Smooth muscle cell (in vitro differentiated cells): ENCODE measurements at regions not wholly inside any gene's neighbourhood (a gene's known extent, or its start where the extent isn't known, plus 50 kb on each side); places are given as distances from the start of the nearest gene placed in this dataset.
A peak's percentile ranks its signal among the peaks of the same experiment; 100 is the strongest.

ENCODE experiments used
- DNase-seq: peaks from one replicate; lab custom pipeline; 2025; ENCODE audit not compliant: unreplicated experiment; lab: John Stamatoyannopoulos, UW
- H2AFZ ChIP-seq: fragments of 200-600 bp; sonication (generic); 2 replicates; pipeline ENCODE4 v1.6.0; 2016; ENCODE audit warnings: antibody characterized with exemption, low read depth, mild to moderate bottlenecking
- H3F3A ChIP-seq: fragments of 200-600 bp; sonication (generic); 2 replicates; pipeline ENCODE4 v1.6.0; 2017; ENCODE audit warnings: antibody characterized with exemption, low read depth
- H3K27ac ChIP-seq: fragments of 200-600 bp; sonication (generic); 2 replicates; pipeline ENCODE4 v1.5.1; 2016; ENCODE audit warnings: low read depth, mild to moderate bottlenecking
- H3K27me3 ChIP-seq: fragments of 200-600 bp; sonication (generic); 2 replicates; pipeline ENCODE4 v1.6.1; 2016; ENCODE audit warnings: low read depth, mild to moderate bottlenecking
- H3K36me3 ChIP-seq: fragments of 200-600 bp; sonication (generic); 2 replicates; pipeline ENCODE4 v1.5.1; 2016; ENCODE audit warnings: low read depth
- H3K4me1 ChIP-seq: fragments of 200-600 bp; sonication (generic); 2 replicates; pipeline ENCODE4 v1.5.1; 2016; ENCODE audit warnings: low read depth
- H3K4me2 ChIP-seq: fragments of 200-600 bp; sonication (generic); 2 replicates; pipeline ENCODE4 v1.6.0; 2016; ENCODE audit warnings: mild to moderate bottlenecking
- H3K4me3 ChIP-seq: fragments of 200-600 bp; sonication (generic); 2 replicates; pipeline ENCODE4 v1.5.1; 2016; ENCODE audit warnings: mild to moderate bottlenecking
- H3K79me2 ChIP-seq: fragments of 200-600 bp; sonication (generic); 2 replicates; pipeline ENCODE4 v1.6.0; 2016; ENCODE audit warnings: low read depth, mild to moderate bottlenecking
- H3K9ac ChIP-seq: fragments of 200-600 bp; sonication (generic); 2 replicates; pipeline ENCODE4 v1.6.0; 2016; ENCODE audit warnings: low read depth
- H3K9me3 ChIP-seq: fragments of 200-600 bp; sonication (generic); replicated peaks from 2 replicates; pipeline ENCODE4 v1.5.1; 2016; ENCODE audit warnings: low read depth
- H4K20me1 ChIP-seq: fragments of 200-600 bp; sonication (generic); 2 replicates; pipeline ENCODE4 v1.6.0; 2016; ENCODE audit warnings: low read depth
- WGBS: methylation state at CpG from one replicate; pipeline ENCODE4 v1.1.7; 2016; ENCODE audit warnings: low lambda C conversion rate; 5-methylcytosine and 5-hydroxymethylcytosine counted together
- TF ChIP-seq, protein P1 (sequence below): fragments of 200-600 bp; sonication (generic); IDR thresholded peaks from 2 replicates; pipeline ENCODE4 v1.5.1; 2017; ENCODE audit warnings: borderline replicate concordance, mild to moderate bottlenecking, antibody characterized with exemption; ENCODE audit not compliant: insufficient read depth, poor library complexity, severe bottlenecking

DNA sequence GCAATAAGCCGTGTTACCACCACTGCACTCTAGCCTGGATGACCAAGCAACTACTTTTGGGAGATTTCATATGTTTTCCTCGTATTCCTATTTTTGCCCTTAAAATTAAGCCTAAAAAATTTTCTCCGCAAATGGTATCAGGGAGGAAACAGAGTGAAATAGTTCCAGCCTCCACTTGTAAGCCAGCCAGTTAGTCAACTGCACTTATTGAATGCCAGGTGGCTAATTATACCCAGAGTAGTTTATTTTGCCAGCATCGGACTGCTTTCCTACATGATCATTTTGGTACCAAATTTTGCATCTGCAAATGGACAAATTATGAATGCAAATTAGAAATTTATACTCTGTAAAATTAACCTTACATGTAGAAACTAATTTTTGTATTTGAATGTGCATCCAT lies 90.2 kb upstream of the ARHGAP28 start:
- DNase-seq = no peak
- H3K9me3 ChIP-seq = no peaks in the 10 kb centered on the region
- H3K27ac ChIP-seq = no peak overlapping the region
- H2AFZ ChIP-seq = no peak overlapping the region
- no peak overlapping the region for H3K4me2 ChIP-seq
- H3K27me3 ChIP-seq = no peaks in the 10 kb centered on the region
- no peaks in the 10 kb centered on the region for H3K4me1 ChIP-seq
- 97% methylated on average over 4 of the region's 4 CpGs for WGBS
- no peaks in the 10 kb centered on the region for H4K20me1 ChIP-seq
- no peak overlapping the region for H3K4me3 ChIP-seq
- TF ChIP-seq, protein P1, sequence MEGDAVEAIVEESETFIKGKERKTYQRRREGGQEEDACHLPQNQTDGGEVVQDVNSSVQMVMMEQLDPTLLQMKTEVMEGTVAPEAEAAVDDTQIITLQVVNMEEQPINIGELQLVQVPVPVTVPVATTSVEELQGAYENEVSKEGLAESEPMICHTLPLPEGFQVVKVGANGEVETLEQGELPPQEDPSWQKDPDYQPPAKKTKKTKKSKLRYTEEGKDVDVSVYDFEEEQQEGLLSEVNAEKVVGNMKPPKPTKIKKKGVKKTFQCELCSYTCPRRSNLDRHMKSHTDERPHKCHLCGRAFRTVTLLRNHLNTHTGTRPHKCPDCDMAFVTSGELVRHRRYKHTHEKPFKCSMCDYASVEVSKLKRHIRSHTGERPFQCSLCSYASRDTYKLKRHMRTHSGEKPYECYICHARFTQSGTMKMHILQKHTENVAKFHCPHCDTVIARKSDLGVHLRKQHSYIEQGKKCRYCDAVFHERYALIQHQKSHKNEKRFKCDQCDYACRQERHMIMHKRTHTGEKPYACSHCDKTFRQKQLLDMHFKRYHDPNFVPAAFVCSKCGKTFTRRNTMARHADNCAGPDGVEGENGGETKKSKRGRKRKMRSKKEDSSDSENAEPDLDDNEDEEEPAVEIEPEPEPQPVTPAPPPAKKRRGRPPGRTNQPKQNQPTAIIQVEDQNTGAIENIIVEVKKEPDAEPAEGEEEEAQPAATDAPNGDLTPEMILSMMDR = no peak
- H3F3A ChIP-seq = no peaks in the 10 kb centered on the region
- H3K79me2 ChIP-seq = no peaks in the 10 kb centered on the region
- no peaks in the 10 kb centered on the region for H3K36me3 ChIP-seq
- no peak overlapping the region for H3K9ac ChIP-seq

DNA sequence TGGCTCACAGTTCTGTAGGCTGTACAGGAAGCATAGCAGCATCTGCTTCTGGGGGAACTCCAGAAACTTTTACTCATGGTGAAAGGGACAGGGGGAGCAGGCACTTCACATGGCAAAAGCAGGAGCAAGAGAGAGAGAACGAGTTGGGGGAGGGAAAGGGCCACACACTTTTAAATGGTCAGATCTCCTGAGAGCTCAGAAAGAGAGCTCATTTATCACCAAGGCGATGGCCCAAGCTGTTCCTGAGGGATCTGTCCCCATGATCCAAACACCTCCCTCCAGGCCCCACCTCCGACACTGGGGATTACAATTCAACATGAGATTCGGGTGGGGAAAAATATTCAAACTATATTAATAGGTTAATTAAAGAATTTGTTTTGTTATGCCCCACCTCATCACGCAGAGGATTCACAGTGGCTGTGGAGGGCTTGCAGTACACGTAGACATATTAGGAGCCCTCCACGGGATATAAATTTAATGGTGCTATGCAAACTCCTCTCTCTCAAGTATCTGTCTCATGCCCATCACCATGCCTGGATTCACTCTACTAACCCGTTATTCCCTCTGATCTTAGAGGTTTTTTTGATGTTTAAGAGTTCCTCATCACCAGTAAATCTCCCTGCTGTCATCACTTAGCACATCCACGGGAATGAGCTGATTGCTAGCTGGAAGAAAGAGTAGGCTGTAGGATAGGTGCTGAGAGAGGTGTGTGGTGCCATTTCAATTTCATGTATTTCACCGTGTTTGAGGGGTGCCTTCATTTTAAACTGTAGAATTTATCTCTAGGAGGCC lies 84.5 kb upstream of the ARHGAP28 start:
- H3K27ac ChIP-seq = no peak overlapping the region
- no peaks in the 10 kb centered on the region for H3K27me3 ChIP-seq
- no peak overlapping the region for H3K4me3 ChIP-seq
- no peak for DNase-seq
- no peak overlapping the region for H3K9ac ChIP-seq
- H3K4me1 ChIP-seq = peaks cover 14% of the 10 kb centered on the region
- H3K9me3 ChIP-seq = no peaks in the 10 kb centered on the region
- H4K20me1 ChIP-seq = no peaks in the 10 kb centered on the region
- no peak overlapping the region for H3K4me2 ChIP-seq
- no peak overlapping the region for H2AFZ ChIP-seq
- 44% methylated on average over 10 of the region's 10 CpGs for WGBS
- H3K79me2 ChIP-seq = no peaks in the 10 kb centered on the region
- no peaks in the 10 kb centered on the region for H3F3A ChIP-seq
- TF ChIP-seq, protein P1 = no peak
- H3K36me3 ChIP-seq = no peaks in the 10 kb centered on the region

DNA sequence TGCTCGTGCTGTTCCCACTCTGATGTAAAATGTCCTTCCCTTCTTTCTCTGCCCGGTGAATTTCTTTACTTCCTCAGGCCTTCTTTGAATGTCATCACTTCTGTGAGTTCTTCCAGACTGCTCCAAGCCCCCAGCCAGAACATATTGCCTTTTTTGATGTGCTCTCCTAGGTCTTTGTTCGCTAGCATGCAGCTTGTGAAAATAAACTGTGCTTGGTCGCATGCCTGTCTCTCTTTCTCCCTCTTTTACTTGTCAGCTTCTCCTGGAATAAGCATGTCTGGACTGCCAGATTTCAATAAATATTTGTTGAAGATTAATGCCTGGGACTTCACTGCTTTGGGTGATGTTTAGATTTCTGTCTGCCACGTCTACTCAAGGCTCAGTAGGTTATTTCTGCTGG lies 82.7 kb upstream of the ARHGAP28 start:
- H3K9ac ChIP-seq = no peak overlapping the region
- H3K36me3 ChIP-seq = no peaks in the 10 kb centered on the region
- peak overlapping the region; percentile 91 for H2AFZ ChIP-seq
- TF ChIP-seq, protein P1 = no peak
- WGBS = 10% methylated on average over 5 of the region's 5 CpGs
- H3K4me3 ChIP-seq = no peak overlapping the region
- no peaks in the 10 kb centered on the region for H4K20me1 ChIP-seq
- H3K27ac ChIP-seq = peak overlapping the region; percentile 20
- peak overlapping the region; percentile 52 for H3K4me2 ChIP-seq
- no peak for DNase-seq
- no peaks in the 10 kb centered on the region for H3K79me2 ChIP-seq
- no peaks in the 10 kb centered on the region for H3K9me3 ChIP-seq
- no peaks in the 10 kb centered on the region for H3F3A ChIP-seq
- no peaks in the 10 kb centered on the region for H3K27me3 ChIP-seq
- peaks cover 14% of the 10 kb centered on the region for H3K4me1 ChIP-seq

DNA sequence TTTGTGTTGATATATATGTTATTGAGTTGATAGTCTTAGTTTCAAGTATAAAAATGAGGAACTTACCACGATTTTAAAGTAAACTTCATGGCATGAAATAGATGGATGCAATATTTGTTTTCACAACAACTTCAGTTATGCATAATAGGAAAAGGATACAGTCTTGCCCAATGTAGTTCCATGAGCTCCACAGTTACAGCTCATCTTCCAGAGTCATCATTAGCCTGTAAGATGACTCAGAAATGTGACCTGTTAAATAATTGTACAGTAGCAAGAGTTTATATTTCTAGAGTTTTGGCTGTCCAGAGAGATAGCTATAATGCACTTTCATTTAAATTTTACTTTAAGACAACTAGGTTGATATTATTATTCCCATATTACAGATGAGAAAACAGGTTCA lies 80.9 kb upstream of the ARHGAP28 start:
- Histone ChIP-seq H3K9ac (no peak overlapping the region), H3K27me3 (no peaks in the 10 kb centered on the region), H3K4me2 (no peak overlapping the region), H3K27ac (no peak overlapping the region), H3F3A (no peaks in the 10 kb centered on the region), H3K79me2 (no peaks in the 10 kb centered on the region), H2AFZ (no peak overlapping the region), H3K9me3 (no peaks in the 10 kb centered on the region), H4K20me1 (no peaks in the 10 kb centered on the region), H3K36me3 (no peaks in the 10 kb centered on the region), H3K4me3 (no peak overlapping the region), H3K4me1 (peaks cover 14% of the 10 kb centered on the region)
- TF ChIP-seq, protein P1 = no peak
- WGBS = 76% methylated on average over 1 of the region's 1 CpG
- DNase-seq = no peak
